Type B pancreatic cell (in vitro differentiated cells): ENCODE measurements at regions not wholly inside any gene's neighbourhood (a gene's known extent, or its start where the extent isn't known, plus 50 kb on each side); places are given as distances from the start of the nearest gene placed in this dataset.
A peak's percentile ranks its signal among the peaks of the same experiment; 100 is the strongest.

Experiments
- DNase-seq: peaks from one replicate; pipeline ENCODE4 v3.0.0; 2021; ENCODE audit warnings: mixed read lengths; ENCODE audit not compliant: unreplicated experiment; ENCODE audit errors: extremely low spot score
- H3K27ac Mint-ChIP-seq: 2 replicates; pipeline ENCODE4 v1.8.0; 2021; ENCODE audit warnings: mild to moderate bottlenecking, mixed read lengths
- H3K27me3 Mint-ChIP-seq: 2 replicates; pipeline ENCODE4 v1.8.0; 2021; ENCODE audit warnings: mixed read lengths
- H3K36me3 Mint-ChIP-seq: 2 replicates; pipeline ENCODE4 v1.8.0; 2021; ENCODE audit warnings: mixed read lengths
- H3K4me1 Mint-ChIP-seq: one replicate; pipeline ENCODE4 v1.8.0; 2021; ENCODE audit warnings: mixed read lengths; ENCODE audit not compliant: unreplicated experiment
- H3K4me3 Mint-ChIP-seq: 2 replicates; pipeline ENCODE4 v1.8.0; 2021; ENCODE audit warnings: mild to moderate bottlenecking, mixed read lengths
- H3K9me3 Mint-ChIP-seq: 2 replicates; pipeline ENCODE4 v1.8.0; 2021; ENCODE audit warnings: mixed read lengths
- TF ChIP-seq, protein P1 (sequence below): fragments of 200-600 bp; sonication (generic); conservative IDR thresholded peaks from 2 replicates; pipeline ENCODE4 v1.5.0; 2021; ENCODE audit warnings: antibody characterized with exemption, mild to moderate bottlenecking

DNA sequence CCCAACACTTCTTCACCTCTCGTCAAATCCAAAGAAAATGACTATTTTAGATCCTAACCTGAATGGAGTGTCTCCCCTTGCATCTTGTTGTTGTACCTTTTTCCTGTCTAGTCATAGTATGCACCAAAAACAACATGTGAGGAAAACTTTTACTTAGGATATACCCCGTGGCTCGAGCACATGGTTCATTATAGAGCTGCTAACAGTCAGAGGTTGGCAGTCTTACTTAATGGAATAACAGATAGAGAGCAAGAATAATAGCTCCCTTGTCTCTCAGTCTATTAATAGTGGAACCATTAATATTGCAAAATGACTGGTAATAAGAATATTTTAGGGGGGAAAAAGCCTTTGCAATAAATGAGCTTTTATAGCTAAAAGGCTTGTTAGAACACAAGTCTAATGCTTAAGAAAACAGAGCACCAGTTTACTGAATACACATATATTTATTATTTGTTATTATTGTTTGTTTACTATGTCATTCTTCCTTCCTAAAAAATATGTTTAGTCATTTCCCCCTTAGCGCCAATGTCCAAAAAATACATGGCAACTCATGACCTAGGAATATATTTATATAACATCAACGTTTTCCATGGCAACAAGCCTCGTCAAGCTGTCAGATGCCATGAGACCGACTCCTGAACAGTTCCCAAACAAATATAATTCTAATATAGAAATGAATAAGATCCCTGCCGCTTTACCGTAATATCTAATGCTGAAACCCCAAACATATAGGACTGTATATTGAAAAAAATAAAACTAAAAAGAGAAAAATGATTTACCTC, 592.4 kb downstream of the SOX5 start:
- H3K27ac Mint-ChIP-seq: no peak overlapping the region
- H3K36me3 Mint-ChIP-seq: no peaks in the 10 kb centered on the region
- DNase-seq: no peak
- H3K4me3 Mint-ChIP-seq: no peak overlapping the region
- H3K4me1 Mint-ChIP-seq: no peaks in the 10 kb centered on the region
- TF ChIP-seq, protein P1, sequence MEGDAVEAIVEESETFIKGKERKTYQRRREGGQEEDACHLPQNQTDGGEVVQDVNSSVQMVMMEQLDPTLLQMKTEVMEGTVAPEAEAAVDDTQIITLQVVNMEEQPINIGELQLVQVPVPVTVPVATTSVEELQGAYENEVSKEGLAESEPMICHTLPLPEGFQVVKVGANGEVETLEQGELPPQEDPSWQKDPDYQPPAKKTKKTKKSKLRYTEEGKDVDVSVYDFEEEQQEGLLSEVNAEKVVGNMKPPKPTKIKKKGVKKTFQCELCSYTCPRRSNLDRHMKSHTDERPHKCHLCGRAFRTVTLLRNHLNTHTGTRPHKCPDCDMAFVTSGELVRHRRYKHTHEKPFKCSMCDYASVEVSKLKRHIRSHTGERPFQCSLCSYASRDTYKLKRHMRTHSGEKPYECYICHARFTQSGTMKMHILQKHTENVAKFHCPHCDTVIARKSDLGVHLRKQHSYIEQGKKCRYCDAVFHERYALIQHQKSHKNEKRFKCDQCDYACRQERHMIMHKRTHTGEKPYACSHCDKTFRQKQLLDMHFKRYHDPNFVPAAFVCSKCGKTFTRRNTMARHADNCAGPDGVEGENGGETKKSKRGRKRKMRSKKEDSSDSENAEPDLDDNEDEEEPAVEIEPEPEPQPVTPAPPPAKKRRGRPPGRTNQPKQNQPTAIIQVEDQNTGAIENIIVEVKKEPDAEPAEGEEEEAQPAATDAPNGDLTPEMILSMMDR: no peak
- no peaks in the 10 kb centered on the region for H3K27me3 Mint-ChIP-seq
- H3K9me3 Mint-ChIP-seq: no peaks in the 10 kb centered on the region

DNA sequence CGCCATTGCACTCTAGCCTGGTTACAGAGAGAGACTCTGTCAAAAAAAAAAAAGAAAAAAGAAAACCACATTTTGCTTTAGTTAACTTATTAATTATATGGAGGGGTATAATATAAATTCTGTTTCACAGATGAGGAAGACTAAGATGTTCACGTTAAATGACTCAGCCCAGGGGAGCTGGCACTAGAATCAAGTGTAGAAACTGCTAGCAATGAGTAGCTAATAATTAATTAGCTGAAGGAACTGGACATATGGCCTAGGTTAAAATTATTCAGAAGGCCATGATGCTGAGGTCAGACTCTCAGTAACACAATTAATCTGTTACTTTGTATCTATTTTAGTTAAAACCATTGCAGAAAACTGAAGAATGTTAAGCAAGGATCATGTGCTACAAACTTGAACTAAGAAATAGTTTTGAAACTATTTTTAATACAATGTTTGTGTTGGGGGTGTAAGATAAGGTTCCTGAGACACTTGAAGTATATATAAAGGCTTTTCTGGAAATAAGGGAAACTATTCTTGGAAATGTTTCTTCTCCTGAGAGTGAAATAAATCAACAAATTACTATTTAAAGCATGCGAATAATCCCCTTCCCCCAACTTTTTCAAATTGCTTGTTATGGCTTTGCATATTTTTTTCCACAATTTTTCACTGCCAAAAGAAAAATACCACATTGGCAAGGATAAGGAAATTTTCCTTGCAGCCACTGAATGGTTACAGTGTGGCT, 589.3 kb downstream of the SOX5 start:
- Mint-ChIP-seq H3K9me3 (no peaks in the 10 kb centered on the region), H3K36me3 (no peaks in the 10 kb centered on the region), H3K27me3 (no peaks in the 10 kb centered on the region), H3K4me3 (no peak overlapping the region), H3K27ac (no peak overlapping the region), H3K4me1 (no peaks in the 10 kb centered on the region)
- TF ChIP-seq, protein P1: no peak
- no peak for DNase-seq

DNA sequence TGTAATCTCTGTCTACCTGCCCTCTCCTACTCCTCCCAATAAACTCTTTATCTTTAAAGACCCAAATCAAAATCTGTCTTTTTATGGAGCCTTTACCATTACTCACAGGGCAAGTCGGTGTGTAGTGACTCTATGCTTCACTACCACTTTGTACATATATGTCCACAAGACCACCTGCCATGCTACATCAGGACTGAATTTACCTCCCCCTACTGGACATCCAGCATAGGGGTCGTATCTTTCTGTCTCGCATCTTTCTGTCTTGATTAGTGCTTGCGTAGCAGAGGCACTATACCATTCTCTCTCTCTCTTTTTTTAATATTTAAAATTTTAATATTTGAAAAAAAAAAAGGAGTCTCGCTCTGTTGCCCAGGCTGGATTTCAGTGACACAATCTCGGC, 587.5 kb downstream of the SOX5 start:
- Mint-ChIP-seq H3K36me3 (no peaks in the 10 kb centered on the region), H3K9me3 (no peaks in the 10 kb centered on the region), H3K27ac (no peak overlapping the region), H3K27me3 (peaks cover 4% of the 10 kb centered on the region), H3K4me3 (no peak overlapping the region), H3K4me1 (no peaks in the 10 kb centered on the region)
- TF ChIP-seq, protein P1: peak; percentile 58
- no peak for DNase-seq

DNA sequence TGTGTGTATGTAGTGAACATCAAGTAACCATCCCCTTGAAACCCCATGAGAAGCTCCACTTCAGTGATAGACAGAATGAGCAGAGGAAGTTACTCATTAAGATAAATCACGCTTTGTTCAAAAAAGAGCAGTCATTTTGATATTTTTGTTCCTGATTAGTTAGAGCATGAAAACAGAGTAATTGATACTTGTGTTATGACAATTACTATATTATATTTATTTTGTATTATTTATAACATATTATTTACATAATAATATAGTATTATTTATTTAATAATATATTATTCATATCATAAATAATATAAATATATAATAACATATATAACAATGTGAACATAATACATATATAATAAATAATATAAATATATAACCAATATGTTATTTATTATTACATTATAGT, 580.9 kb downstream of the SOX5 start:
- no peak overlapping the region for H3K4me3 Mint-ChIP-seq
- peaks cover 4% of the 10 kb centered on the region for H3K36me3 Mint-ChIP-seq
- H3K27ac Mint-ChIP-seq: no peak overlapping the region
- TF ChIP-seq, protein P1: no peak
- no peak for DNase-seq
- peaks cover 3% of the 10 kb centered on the region for H3K9me3 Mint-ChIP-seq
- H3K27me3 Mint-ChIP-seq: peaks cover 7% of the 10 kb centered on the region
- no peaks in the 10 kb centered on the region for H3K4me1 Mint-ChIP-seq

DNA sequence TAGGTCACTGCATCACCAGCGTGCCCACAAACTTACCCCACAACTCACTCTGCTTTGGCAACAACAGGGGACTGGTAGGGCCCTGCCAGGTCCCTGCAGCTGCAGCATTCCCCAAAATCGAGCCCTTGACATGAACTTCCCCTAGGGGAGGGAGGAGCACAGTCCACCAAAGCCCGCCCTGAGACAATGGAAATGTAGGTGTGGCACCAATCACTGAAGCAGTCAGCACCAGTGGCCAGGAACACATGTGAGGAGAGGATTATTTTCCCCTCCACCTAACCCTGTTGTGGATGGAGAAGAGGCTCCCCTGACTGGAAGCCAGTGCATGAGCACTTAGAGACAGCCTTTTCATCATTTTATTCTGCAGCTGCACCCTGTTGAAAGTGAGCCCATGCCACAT, 573.8 kb downstream of the SOX5 start:
- H3K4me3 Mint-ChIP-seq: no peak overlapping the region
- peaks cover 8% of the 10 kb centered on the region for H3K36me3 Mint-ChIP-seq
- H3K9me3 Mint-ChIP-seq: peaks cover 12% of the 10 kb centered on the region
- TF ChIP-seq, protein P1: no peak
- H3K4me1 Mint-ChIP-seq: no peaks in the 10 kb centered on the region
- H3K27ac Mint-ChIP-seq: no peak overlapping the region
- DNase-seq: no peak
- no peaks in the 10 kb centered on the region for H3K27me3 Mint-ChIP-seq
